HL-60 (cell line): ENCODE measurements at regions not wholly inside any gene's neighbourhood (a gene's known extent, or its start where the extent isn't known, plus 50 kb on each side); places are given as distances from the start of the nearest gene placed in this dataset.

Source experiments
- DNase-seq, 2 experiments: peaks; one replicate each; pipeline ENCODE4 v3.0.0-alpha.2; 2010 to 2020; ENCODE audit warnings: low read depth in 1 of 2, low spot score in 1 of 2
- H3K27ac ChIP-seq: fragments of 250-450 bp; sonication (Bioruptor Pico); replicated peaks from 2 replicates; pipeline ENCODE4 v1.5.1; 2020; ENCODE audit warnings: mild to moderate bottlenecking, moderate library complexity
- H3K27me3 ChIP-seq: fragments of 250-450 bp; sonication (Bioruptor Pico); 2 replicates; pipeline ENCODE4 v1.5.1; 2021; ENCODE audit warnings: mild to moderate bottlenecking, moderate library complexity; ENCODE audit not compliant: insufficient read depth, poor library complexity, severe bottlenecking
- H3K4me3 ChIP-seq: replicated peaks from 2 replicates; pipeline ENCODE4 v1.5.1; 2011; ENCODE audit warnings: mild to moderate bottlenecking, control low read depth, low read length; ENCODE audit not compliant: insufficient read depth
- GABPA ChIP-seq: IDR thresholded peaks from 2 replicates; pipeline ENCODE4 v1.6.1; 2012; ENCODE audit warnings: low read depth
- POLR2AphosphoS5 ChIP-seq: IDR thresholded peaks from 2 replicates; pipeline ENCODE4 v1.6.1; 2012; ENCODE audit warnings: low read depth
- SPI1 ChIP-seq: IDR thresholded peaks from 2 replicates; pipeline ENCODE4 v1.6.1; 2012; ENCODE audit warnings: low read depth, mild to moderate bottlenecking, borderline replicate concordance
- TF ChIP-seq, protein P1 (sequence below): IDR thresholded peaks from one replicate; pipeline ENCODE4 v1.5.1; 2011; ENCODE audit warnings: low read length, control low read depth, inconsistent platforms; ENCODE audit not compliant: insufficient read depth
- TF ChIP-seq, protein P2 (sequence below): IDR thresholded peaks from 2 replicates; pipeline ENCODE4 v1.6.1; 2012; ENCODE audit warnings: low read depth; ENCODE audit not compliant: insufficient replicate concordance

GRCh38 chr12:39032448-39032847 is 127.1 kb upstream of the CPNE8 start:
- TF ChIP-seq SPI1 (no peak), GABPA (no peak)
- TF ChIP-seq, protein P1, sequence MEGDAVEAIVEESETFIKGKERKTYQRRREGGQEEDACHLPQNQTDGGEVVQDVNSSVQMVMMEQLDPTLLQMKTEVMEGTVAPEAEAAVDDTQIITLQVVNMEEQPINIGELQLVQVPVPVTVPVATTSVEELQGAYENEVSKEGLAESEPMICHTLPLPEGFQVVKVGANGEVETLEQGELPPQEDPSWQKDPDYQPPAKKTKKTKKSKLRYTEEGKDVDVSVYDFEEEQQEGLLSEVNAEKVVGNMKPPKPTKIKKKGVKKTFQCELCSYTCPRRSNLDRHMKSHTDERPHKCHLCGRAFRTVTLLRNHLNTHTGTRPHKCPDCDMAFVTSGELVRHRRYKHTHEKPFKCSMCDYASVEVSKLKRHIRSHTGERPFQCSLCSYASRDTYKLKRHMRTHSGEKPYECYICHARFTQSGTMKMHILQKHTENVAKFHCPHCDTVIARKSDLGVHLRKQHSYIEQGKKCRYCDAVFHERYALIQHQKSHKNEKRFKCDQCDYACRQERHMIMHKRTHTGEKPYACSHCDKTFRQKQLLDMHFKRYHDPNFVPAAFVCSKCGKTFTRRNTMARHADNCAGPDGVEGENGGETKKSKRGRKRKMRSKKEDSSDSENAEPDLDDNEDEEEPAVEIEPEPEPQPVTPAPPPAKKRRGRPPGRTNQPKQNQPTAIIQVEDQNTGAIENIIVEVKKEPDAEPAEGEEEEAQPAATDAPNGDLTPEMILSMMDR = no peak
- TF ChIP-seq, protein P2, sequence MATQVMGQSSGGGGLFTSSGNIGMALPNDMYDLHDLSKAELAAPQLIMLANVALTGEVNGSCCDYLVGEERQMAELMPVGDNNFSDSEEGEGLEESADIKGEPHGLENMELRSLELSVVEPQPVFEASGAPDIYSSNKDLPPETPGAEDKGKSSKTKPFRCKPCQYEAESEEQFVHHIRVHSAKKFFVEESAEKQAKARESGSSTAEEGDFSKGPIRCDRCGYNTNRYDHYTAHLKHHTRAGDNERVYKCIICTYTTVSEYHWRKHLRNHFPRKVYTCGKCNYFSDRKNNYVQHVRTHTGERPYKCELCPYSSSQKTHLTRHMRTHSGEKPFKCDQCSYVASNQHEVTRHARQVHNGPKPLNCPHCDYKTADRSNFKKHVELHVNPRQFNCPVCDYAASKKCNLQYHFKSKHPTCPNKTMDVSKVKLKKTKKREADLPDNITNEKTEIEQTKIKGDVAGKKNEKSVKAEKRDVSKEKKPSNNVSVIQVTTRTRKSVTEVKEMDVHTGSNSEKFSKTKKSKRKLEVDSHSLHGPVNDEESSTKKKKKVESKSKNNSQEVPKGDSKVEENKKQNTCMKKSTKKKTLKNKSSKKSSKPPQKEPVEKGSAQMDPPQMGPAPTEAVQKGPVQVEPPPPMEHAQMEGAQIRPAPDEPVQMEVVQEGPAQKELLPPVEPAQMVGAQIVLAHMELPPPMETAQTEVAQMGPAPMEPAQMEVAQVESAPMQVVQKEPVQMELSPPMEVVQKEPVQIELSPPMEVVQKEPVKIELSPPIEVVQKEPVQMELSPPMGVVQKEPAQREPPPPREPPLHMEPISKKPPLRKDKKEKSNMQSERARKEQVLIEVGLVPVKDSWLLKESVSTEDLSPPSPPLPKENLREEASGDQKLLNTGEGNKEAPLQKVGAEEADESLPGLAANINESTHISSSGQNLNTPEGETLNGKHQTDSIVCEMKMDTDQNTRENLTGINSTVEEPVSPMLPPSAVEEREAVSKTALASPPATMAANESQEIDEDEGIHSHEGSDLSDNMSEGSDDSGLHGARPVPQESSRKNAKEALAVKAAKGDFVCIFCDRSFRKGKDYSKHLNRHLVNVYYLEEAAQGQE = no peak
- Histone ChIP-seq H3K27ac (no peak overlapping the region), H3K27me3 (no peaks in the 10 kb centered on the region), H3K4me3 (no peak overlapping the region)
- DNase-seq = no peak

- TF ChIP-seq, protein P1 = no peak
- no peak for TF ChIP-seq SPI1
- TF ChIP-seq GABPA = no peak
- TF ChIP-seq, protein P2 = no peak
- no peak for TF ChIP-seq POLR2AphosphoS5
These were observed 126.6 kb upstream of the CPNE8 start for GRCh38 chr12:39032034-39032433.

GRCh38 chr12:39028382-39028781 is 123.0 kb upstream of the CPNE8 start:
- TF ChIP-seq SPI1 = no peak
- TF ChIP-seq, protein P2 = no peak
- no peak for TF ChIP-seq POLR2AphosphoS5
- TF ChIP-seq, protein P1 = no peak
- TF ChIP-seq GABPA = no peak
- Histone ChIP-seq H3K27ac (no peak overlapping the region), H3K27me3 (no peaks in the 10 kb centered on the region), H3K4me3 (no peak overlapping the region)
- no peak for DNase-seq

More at GRCh38 chr12:39032034-39032433, 126.6 kb upstream of the CPNE8 start:
- H3K4me3 ChIP-seq = no peak overlapping the region
- no peaks in the 10 kb centered on the region for H3K27me3 ChIP-seq
- DNase-seq = no peak
- no peak overlapping the region for H3K27ac ChIP-seq
